ENCODE measurements at regions not wholly inside any gene's neighbourhood (a gene's known extent, or its start where the extent isn't known, plus 50 kb on each side); places are given as distances from the start of the nearest gene placed in this dataset.

DNA sequence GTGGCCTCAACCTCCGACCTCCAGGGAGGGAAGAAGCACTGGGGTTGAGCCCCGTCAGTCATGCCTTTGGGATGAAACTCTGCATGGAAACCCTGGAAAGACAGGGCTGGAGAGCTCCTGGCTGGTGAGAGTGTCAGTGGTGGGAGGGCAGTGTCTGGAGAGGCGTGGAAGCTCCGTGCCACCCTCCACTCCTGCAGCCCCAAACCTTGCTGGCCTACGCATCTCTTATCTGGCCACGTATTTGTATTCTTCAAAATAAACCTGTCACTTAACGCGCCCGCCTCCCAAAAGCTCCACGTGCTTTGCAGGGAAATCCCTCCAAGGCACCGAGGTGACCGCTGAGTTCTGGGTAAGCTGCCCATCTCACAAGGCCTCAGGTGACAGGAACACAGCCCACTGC, 84.3 kb downstream of the TEX29 start:
- TF ChIP-seq EZH2 (IDR thresholded peaks at IDR 0.05; ENCODE audit: low read length), result no peak
- TF ChIP-seq, protein P1, sequence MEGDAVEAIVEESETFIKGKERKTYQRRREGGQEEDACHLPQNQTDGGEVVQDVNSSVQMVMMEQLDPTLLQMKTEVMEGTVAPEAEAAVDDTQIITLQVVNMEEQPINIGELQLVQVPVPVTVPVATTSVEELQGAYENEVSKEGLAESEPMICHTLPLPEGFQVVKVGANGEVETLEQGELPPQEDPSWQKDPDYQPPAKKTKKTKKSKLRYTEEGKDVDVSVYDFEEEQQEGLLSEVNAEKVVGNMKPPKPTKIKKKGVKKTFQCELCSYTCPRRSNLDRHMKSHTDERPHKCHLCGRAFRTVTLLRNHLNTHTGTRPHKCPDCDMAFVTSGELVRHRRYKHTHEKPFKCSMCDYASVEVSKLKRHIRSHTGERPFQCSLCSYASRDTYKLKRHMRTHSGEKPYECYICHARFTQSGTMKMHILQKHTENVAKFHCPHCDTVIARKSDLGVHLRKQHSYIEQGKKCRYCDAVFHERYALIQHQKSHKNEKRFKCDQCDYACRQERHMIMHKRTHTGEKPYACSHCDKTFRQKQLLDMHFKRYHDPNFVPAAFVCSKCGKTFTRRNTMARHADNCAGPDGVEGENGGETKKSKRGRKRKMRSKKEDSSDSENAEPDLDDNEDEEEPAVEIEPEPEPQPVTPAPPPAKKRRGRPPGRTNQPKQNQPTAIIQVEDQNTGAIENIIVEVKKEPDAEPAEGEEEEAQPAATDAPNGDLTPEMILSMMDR (optimal IDR thresholded peaks at IDR 0.05 in 1 of 3, IDR thresholded peaks at IDR 0.05 in 1 of 3, conservative IDR thresholded peaks at IDR 0.05 in 1 of 3; ENCODE audit: extremely low read depth in 1 of 3, insufficient read depth in 2 of 3, low read length in 3 of 3), result no peak

Data from keratinocyte (primary cell).